H9 (cell line): ENCODE measurements at regions not wholly inside any gene's neighbourhood (a gene's known extent, or its start where the extent isn't known, plus 50 kb on each side); places are given as distances from the start of the nearest gene placed in this dataset.
"Not testable (repeated sequence)": the region's sequence is repeated elsewhere in the genome, so short reads cannot be mapped to it uniquely, and the experiment has no call there.

Source experiments
- DNase-seq: peaks from one replicate; pipeline ENCODE4 v3.0.0-alpha.2; 2017
- H2AFZ ChIP-seq: one replicate; pipeline ENCODE4 v1.6.1; 2013; ENCODE audit warnings: mild to moderate bottlenecking, low read length, control low read depth, moderate library complexity
- H2AK5ac ChIP-seq: 2 replicates; pipeline ENCODE4 v1.6.1; 2013; ENCODE audit warnings: low read length, control low read depth, mixed read lengths; ENCODE audit not compliant: insufficient read length
- H2BK120ac ChIP-seq: one replicate; pipeline ENCODE4 v1.6.1; 2013; ENCODE audit warnings: low read depth, mild to moderate bottlenecking, low read length, control low read depth, inconsistent platforms; ENCODE audit not compliant: poor library complexity, severe bottlenecking
- H2BK12ac ChIP-seq: 2 replicates; pipeline ENCODE4 v1.6.1; 2013; ENCODE audit warnings: low read length, control low read depth, mixed read lengths, low read depth; ENCODE audit not compliant: insufficient read length
- H2BK15ac ChIP-seq: 2 replicates; pipeline ENCODE4 v1.6.1; 2013; ENCODE audit warnings: low read depth, low read length, control low read depth
- H2BK20ac ChIP-seq: one replicate; pipeline ENCODE4 v1.6.1; 2013; ENCODE audit warnings: low read depth, mild to moderate bottlenecking, low read length, control low read depth, inconsistent platforms; ENCODE audit not compliant: poor library complexity, severe bottlenecking
- H2BK5ac ChIP-seq: 2 replicates; pipeline ENCODE4 v1.6.1; 2013; ENCODE audit warnings: low read length, control low read depth, mixed read lengths; ENCODE audit not compliant: insufficient read length
- H3K14ac ChIP-seq: 2 replicates; pipeline ENCODE4 v1.6.1; 2013; ENCODE audit warnings: low read length, control low read depth; ENCODE audit not compliant: insufficient read depth
- H3K18ac ChIP-seq: 2 replicates; pipeline ENCODE4 v1.6.1; 2013; ENCODE audit warnings: low read depth, mild to moderate bottlenecking, mixed read lengths, low read length, control low read depth; ENCODE audit not compliant: insufficient read length
- H3K23ac ChIP-seq: 2 replicates; pipeline ENCODE4 v1.6.1; 2013; ENCODE audit warnings: low read length, control low read depth, mixed read lengths, low read depth; ENCODE audit not compliant: insufficient read length
- H3K23me2 ChIP-seq: 2 replicates; pipeline ENCODE4 v1.6.1; 2013; ENCODE audit warnings: low read depth, mild to moderate bottlenecking, mixed read lengths, low read length, control low read depth; ENCODE audit not compliant: insufficient read length, poor library complexity, severe bottlenecking
- H3K27ac ChIP-seq: 2 replicates; pipeline ENCODE4 v1.5.1; 2013; ENCODE audit warnings: low read length, control low read depth, mixed read lengths, low read depth; ENCODE audit not compliant: insufficient read length
- H3K27me3 ChIP-seq: 2 replicates; pipeline ENCODE4 v1.6.1; 2013; ENCODE audit warnings: low read length, control low read depth, inconsistent platforms; ENCODE audit not compliant: insufficient read depth
- H3K4ac ChIP-seq: 2 replicates; pipeline ENCODE4 v1.6.1; 2013; ENCODE audit warnings: low read depth, mild to moderate bottlenecking, control low read depth, inconsistent platforms, low read length, moderate library complexity
- H3K4me1 ChIP-seq: 2 replicates; pipeline ENCODE4 v1.6.1; 2013; ENCODE audit warnings: low read length, control low read depth, inconsistent platforms; ENCODE audit not compliant: insufficient read depth
- H3K4me2 ChIP-seq: 2 replicates; pipeline ENCODE4 v1.6.1; 2013; ENCODE audit warnings: low read length, control low read depth, mixed read lengths; ENCODE audit not compliant: insufficient read length, insufficient read depth
- H3K56ac ChIP-seq: 2 replicates; pipeline ENCODE4 v1.6.1; 2013; ENCODE audit warnings: low read depth, mild to moderate bottlenecking, mixed read lengths, low read length, control low read depth; ENCODE audit not compliant: insufficient read length
- H3K79me1 ChIP-seq: 2 replicates; pipeline ENCODE4 v1.6.1; 2013; ENCODE audit warnings: low read depth, mild to moderate bottlenecking, moderate library complexity, low read length, control low read depth, inconsistent platforms; ENCODE audit not compliant: insufficient read depth, poor library complexity, severe bottlenecking
- H3K79me2 ChIP-seq: 2 replicates; pipeline ENCODE4 v1.6.1; 2013; ENCODE audit warnings: low read length, control low read depth, inconsistent platforms; ENCODE audit not compliant: insufficient read depth
- H3K9ac ChIP-seq: 2 replicates; pipeline ENCODE4 v1.6.1; 2013; ENCODE audit warnings: low read length, control low read depth, mixed read lengths; ENCODE audit not compliant: insufficient read length; ENCODE audit errors: extremely low read depth
- H3K9me3 ChIP-seq: one replicate; pipeline ENCODE4 v1.6.1; 2013; ENCODE audit warnings: low read depth, low read length, inconsistent platforms; ENCODE audit not compliant: control insufficient read depth
- H3T11ph ChIP-seq: one replicate; pipeline ENCODE4 v1.6.1; 2013; ENCODE audit warnings: mild to moderate bottlenecking, low read length, control low read depth, inconsistent platforms
- H4K20me1 ChIP-seq: one replicate; pipeline ENCODE4 v1.6.1; 2013; ENCODE audit not compliant: control insufficient read depth, insufficient read length, insufficient read depth
- H4K5ac ChIP-seq: 2 replicates; pipeline ENCODE4 v1.6.1; 2013; ENCODE audit warnings: low read depth, mild to moderate bottlenecking, mixed read lengths, low read length, control low read depth; ENCODE audit not compliant: insufficient read length
- H4K8ac ChIP-seq: replicated peaks from 2 replicates; pipeline ENCODE4 v1.6.1; 2013; ENCODE audit warnings: low read length, control low read depth, mixed read lengths, low read depth; ENCODE audit not compliant: insufficient read length
- H4K91ac ChIP-seq: 2 replicates; pipeline ENCODE4 v1.6.1; 2013; ENCODE audit warnings: low read depth, mild to moderate bottlenecking, moderate library complexity, mixed read lengths, low read length, control low read depth; ENCODE audit not compliant: insufficient read length
- H3K27ac Mint-ChIP-seq, 3 experiments: 2 replicates in 2 of 3; 3 replicates in 1 of 3; pipeline ENCODE4 v1.8.0; 2020 to 2021; ENCODE audit warnings: mixed read lengths in 3 of 3, mild to moderate bottlenecking in 1 of 3, moderate library complexity in 1 of 3
- H3K27me3 Mint-ChIP-seq: 2 replicates; pipeline ENCODE4 v1.8.0; 2021; ENCODE audit warnings: low read depth, mild to moderate bottlenecking, moderate library complexity, mixed read lengths
- H3K36me3 Mint-ChIP-seq, 3 experiments: 2 replicates in 2 of 3; 3 replicates in 1 of 3; pipeline ENCODE4 v1.8.0; 2020 to 2021; ENCODE audit warnings: low read depth in 3 of 3, mixed read lengths in 3 of 3; ENCODE audit not compliant: insufficient read depth in 1 of 3
- H3K4me1 Mint-ChIP-seq, 2 experiments: 2 replicates each; pipeline ENCODE4 v1.8.0; 2020; ENCODE audit warnings: mixed read lengths in 2 of 2
- H3K4me3 Mint-ChIP-seq, 2 experiments: 2 replicates in 1 of 2; 3 replicates in 1 of 2; pipeline ENCODE4 v1.8.0; 2020 to 2021; ENCODE audit warnings: mild to moderate bottlenecking in 2 of 2, mixed read lengths in 2 of 2, moderate library complexity in 1 of 2
- H3K9me3 Mint-ChIP-seq, 2 experiments: 2 replicates in 1 of 2; 3 replicates in 1 of 2; pipeline ENCODE4 v1.8.0; 2020; ENCODE audit warnings: mild to moderate bottlenecking in 2 of 2, mixed read lengths in 2 of 2, moderate library complexity in 1 of 2
- CTCF ChIP-seq: fragments of 200-600 bp; sonication (generic); conservative IDR thresholded peaks from 3 replicates; pipeline ENCODE4 v1.8.0; 2021; ENCODE audit warnings: antibody characterized with exemption, mild to moderate bottlenecking
- WGBS: extraction: QIAGEN DNeasy Blood & Tissue Kit; methylation state at CpG from one replicate; pipeline ENCODE4 v1.1.7; 2013; ENCODE audit warnings: missing lambda C conversion rate, low lambda C conversion rate, mixed read lengths; ENCODE audit not compliant: insufficient read length; ENCODE audit errors: extremely low coverage; 5-methylcytosine and 5-hydroxymethylcytosine counted together

GRCh38 chr5:17081142-17081541 lies 136.3 kb upstream of the BASP1 start:
- Mint-ChIP-seq H3K9me3 (no peaks in the 10 kb centered on the region), H3K4me1 (no peaks in the 10 kb centered on the region; a peak in 1 of 4 replicates), H3K36me3 (no peaks in the 10 kb centered on the region), H3K27me3 (no peaks in the 10 kb centered on the region; the same call in none of the 2 replicates), H3K4me3 (no peak overlapping the region), H3K27ac (no peak overlapping the region)
- Histone ChIP-seq H3K27ac (no peak overlapping the region), H3K56ac (no peak overlapping the region), H4K8ac (no peak overlapping the region), H4K91ac (no peak overlapping the region), H2BK12ac (no peak overlapping the region), H2AK5ac (no peak overlapping the region), H3K79me2 (no peaks in the 10 kb centered on the region), H3K18ac (no peak overlapping the region), H3K27me3 (no peaks in the 10 kb centered on the region), H3K9ac (no peak overlapping the region), H3K23me2 (no peaks in the 10 kb centered on the region), H2BK20ac (no peak overlapping the region), H2BK15ac (no peak overlapping the region), H3K4me2 (no peak overlapping the region), H4K20me1 (no peaks in the 10 kb centered on the region), H2BK120ac (no peak overlapping the region), H3K9me3 (no peaks in the 10 kb centered on the region), H2AFZ (no peak overlapping the region), H3K23ac (no peak overlapping the region), H3K14ac (no peak overlapping the region), H3K4ac (no peak overlapping the region), H4K5ac (no peak overlapping the region), H2BK5ac (no peak overlapping the region), H3T11ph (no peak overlapping the region), H3K79me1 (no peaks in the 10 kb centered on the region), H3K4me1 (no peaks in the 10 kb centered on the region)
- DNase-seq, result no peak
- no CpG with 5 or more reads among the region's 4 CpGs for WGBS
- no peak for TF ChIP-seq CTCF

- not testable (repeated sequence) for H3K27me3 ChIP-seq
- WGBS, result no CpG with 5 or more reads among the region's 29 CpGs
Observed at GRCh38 chr5:17083276-17083675, 134.2 kb upstream of the BASP1 start.

More at GRCh38 chr5:17083276-17083675, 134.2 kb upstream of the BASP1 start:
- not testable (repeated sequence) for H2BK15ac ChIP-seq, H3K14ac ChIP-seq, H3K4ac ChIP-seq, H2BK20ac ChIP-seq, H4K8ac ChIP-seq, H4K91ac ChIP-seq, H3K36me3 Mint-ChIP-seq, H3K4me1 Mint-ChIP-seq, H3K9me3 Mint-ChIP-seq, H2BK120ac ChIP-seq, H3K9ac ChIP-seq, DNase-seq, H2AK5ac ChIP-seq, H3K4me2 ChIP-seq, H4K5ac ChIP-seq, H3K56ac ChIP-seq, H3K4me1 ChIP-seq, H3K27ac Mint-ChIP-seq, H3K4me3 Mint-ChIP-seq, H3K79me2 ChIP-seq, H3K18ac ChIP-seq, H3K27me3 Mint-ChIP-seq, H3T11ph ChIP-seq, H4K20me1 ChIP-seq, H3K23ac ChIP-seq, H2AFZ ChIP-seq, H3K27ac ChIP-seq, H3K9me3 ChIP-seq, H2BK5ac ChIP-seq, H2BK12ac ChIP-seq, H3K79me1 ChIP-seq, H3K23me2 ChIP-seq
